HG03442 (cell line): ENCODE measurements at regions not wholly inside any gene's neighbourhood (a gene's known extent, or its start where the extent isn't known, plus 50 kb on each side); places are given as distances from the start of the nearest gene placed in this dataset.

Experiments
- ATAC-seq: cut with Tn5 transposase; IDR thresholded peaks from one replicate; pipeline ENCODE4 v1.9.1; 2021; ENCODE audit warnings: mild to moderate bottlenecking, moderate library complexity; ENCODE audit not compliant: unreplicated experiment

DNA sequence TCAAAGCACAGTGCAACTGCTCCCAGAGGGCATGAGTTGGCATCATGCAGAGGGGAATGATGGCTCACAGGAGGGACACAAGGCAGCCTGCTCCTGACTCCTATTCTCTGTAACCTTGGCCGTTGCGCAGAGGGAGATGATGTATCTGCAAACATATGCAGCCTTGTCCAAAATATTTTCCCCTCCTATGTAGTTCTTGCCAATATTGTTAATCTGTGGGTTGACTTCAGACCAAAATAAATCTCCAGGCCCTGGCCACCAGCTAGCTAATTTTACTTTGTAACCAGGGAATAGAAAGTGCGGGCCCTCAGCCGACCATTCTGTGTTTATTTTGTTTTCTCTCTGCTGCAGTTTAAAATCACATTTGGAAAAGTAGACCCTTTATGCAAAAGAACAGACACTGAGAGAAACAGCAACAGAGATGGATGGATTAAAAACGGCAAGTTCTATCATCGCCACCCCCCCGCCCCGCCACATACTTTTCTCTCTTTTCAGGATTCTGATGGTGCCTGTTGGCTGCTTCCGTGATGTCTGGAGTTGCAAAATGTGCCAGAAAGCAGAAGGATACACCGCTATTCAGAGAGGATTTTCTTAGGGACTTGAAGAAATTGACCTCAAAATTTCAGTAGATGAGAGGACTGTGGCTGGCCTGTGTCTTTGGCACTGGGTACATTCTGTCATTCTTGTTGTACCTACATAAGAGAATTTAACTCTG, 185.3 kb upstream of the BCOR start:
- no peak for ATAC-seq

DNA sequence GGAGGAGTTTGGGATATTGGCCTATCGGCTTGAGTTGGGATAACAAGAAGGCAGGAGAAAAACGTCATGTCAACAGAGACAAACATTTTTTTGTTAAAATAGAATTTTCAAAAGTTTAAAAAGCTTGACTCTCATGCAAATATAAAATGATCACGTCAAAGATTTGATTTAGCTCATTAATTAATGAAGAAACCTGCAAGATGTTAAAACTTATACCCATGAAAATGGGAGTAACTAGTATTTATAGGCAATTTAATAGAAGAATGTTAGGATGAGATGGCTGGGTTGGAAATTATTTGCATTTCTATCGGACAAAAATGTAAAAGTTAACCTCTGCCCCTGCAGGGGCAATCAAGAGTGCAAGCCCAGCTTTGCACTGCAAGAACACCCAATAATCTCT, 184.6 kb upstream of the BCOR start:
- no peak for ATAC-seq

DNA sequence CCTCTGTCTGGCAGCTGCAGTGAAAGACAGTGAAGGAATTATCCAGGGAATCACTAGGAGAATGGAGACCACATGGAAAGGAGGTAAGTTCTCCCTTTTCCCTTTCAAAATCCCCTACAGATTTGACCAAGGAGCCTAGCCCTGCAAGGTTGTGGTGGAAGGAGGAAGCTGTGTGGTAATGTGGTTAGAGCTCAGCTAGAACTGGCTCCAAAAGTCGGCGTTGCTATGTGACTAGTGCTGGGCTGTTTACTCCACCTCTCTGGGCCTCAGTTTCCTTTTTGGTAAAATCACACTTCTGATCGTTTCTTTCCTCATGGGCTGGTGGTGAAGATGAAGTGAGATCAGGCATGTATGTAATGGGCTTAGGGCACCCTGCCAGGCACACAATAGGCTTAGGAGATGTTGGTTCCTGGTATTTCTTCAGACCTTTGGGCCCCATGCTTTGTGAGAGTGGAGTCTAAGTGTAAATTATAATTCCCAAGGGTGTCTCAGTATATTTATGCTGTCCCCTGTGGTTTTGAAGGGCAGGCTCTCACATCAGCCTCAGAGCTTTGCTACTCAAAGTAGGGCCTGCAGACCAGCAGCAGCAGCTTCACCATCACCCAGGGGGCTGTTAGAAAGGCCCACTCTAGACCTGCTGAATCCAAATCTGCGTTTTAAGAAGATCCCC, 183.7 kb upstream of the BCOR start:
- no peak for ATAC-seq

DNA sequence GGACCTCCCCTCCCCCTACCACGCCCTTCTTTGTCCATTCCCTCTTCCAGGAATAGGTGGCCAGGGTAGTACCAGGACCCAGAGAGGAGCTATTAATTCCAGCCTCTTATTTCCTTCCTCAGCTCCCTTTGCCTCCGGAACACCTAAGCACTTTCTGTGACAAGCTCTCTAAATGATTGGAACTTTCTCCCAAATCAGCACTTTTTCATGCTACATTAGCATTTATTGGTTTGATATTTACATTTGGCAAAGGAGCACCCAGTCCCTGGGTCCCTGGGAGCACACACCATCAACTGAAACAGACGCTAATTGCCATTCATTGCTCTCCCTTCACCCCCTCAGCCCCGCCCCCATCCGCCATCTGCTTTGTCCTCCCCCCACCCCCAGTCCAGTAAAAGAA, 182.0 kb upstream of the BCOR start:
- no peak for ATAC-seq

DNA sequence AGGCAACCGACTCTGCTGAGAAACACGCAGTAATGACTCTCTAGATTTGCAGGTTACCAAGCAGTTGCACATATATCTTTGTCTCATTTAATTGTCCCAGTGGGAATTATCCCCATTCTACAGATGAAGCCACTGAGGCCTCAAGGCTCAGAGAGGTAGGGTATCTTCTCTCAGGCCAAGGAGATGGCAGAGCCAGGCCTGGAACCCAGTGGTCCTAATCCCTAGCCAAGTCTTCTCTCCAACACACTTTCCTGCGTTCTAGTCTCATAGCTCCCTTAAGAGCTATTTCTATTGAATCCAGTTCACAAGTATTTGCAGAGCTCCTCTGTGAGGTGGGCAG, 181.3 kb upstream of the BCOR start:
- no peak for ATAC-seq

DNA sequence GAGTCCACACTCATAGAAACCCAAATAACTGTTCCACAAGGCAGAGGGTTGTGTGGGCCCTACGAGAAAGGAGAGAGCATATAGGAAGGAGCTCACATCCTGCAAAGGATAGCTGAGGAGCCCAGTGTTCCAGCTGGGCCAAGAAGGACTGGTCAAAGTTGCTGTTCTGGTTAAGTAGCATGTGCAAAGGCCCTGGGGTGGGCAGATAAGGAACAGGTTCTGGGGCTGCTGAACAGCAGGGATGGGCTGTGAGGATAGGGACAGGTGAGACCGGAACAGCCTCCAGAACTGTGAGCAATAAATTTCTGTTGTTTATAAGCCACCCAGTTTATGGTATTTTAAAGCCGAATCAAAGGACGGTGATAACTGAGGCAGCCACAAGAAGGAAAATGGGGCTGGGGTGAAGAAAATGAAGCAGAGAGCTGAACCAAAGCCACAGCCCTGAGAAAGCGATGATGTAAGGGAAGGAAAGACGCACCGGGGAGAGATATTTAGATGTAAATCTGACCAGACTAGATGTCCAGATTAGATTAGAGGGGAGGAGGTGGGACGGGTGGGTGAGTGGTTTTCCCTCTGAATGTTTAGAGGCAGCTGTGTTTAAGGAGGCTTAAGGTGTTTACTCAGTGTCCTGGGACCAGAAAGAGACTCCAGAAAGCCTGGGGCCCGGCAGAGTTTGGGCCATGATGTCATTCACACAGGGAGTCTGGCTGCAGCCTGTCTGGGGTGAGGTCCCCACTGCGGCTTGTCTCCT, 180.8 kb upstream of the BCOR start:
- ATAC-seq = no peak

DNA sequence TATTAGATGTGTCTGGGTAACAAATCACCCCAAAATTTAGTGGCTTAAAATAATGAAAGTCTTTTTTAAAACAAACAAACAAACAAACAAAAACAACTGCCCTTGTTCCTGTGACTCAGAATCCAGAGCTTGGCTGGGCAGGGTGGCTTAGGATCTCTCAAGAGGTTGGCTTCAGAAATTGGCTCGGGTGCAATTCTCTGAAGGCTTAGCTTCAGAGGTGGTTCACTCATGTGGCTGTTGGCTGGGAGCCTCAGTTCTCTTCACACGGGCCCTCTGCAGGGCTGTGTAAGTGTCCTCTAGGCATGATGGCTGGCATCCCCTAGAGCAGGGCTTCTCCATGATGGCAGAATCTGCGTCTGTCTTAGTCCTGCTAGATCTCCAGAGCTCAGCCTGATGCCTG, 179.9 kb upstream of the BCOR start:
- no peak for ATAC-seq

DNA sequence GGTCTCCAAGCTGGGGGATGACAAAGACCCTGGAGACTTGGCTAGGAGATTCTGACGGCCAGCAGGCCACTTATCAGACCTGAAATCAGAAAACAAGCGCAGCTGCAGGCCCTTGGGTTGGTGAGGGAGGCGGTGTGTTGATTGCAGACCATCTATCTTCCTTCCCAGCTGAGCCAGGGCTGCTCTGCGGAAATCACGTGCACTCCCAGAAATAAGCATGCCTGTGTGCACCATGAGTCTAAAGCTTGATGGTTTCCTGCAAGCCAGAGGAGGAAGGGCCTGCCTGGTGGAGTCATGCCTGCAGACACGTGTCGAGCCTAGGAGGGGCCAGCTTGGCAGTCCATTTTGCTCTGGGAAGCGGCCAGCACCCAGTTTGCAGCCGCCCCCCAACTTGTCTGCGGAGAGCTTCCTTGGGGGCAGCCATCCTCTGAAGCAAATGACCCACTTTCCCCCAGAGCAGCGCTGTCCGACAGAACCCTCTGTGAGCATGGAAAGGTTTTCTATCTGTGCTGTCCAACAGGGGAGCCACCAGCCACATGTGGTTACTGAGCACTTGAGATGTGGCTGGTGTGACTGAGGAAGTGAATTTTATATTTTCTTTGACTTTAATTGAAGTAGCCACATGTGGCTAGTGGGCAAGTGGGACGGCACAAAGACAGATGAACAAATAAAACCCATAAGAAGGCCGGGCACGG, 175.7 kb upstream of the BCOR start:
- ATAC-seq = no peak

DNA sequence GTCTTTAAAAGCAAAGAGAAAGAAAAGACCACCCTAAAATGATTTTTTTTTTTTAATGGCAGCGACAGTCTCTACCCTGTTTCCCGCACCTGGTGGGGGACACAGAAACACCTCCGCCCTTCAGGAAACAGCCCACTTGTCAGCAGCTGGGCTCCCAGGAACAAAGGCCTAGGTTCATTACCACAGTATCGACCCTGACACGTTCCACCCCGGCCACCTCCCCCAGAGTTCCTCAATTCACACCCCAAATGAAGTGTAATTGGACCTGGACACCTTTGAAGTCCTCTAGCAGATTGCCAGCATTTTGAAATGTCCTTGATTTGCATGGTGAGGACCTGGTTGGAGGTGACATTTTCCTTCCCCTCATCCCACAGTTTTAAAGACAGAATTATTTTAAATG, 175.0 kb upstream of the BCOR start:
- ATAC-seq = no peak

DNA sequence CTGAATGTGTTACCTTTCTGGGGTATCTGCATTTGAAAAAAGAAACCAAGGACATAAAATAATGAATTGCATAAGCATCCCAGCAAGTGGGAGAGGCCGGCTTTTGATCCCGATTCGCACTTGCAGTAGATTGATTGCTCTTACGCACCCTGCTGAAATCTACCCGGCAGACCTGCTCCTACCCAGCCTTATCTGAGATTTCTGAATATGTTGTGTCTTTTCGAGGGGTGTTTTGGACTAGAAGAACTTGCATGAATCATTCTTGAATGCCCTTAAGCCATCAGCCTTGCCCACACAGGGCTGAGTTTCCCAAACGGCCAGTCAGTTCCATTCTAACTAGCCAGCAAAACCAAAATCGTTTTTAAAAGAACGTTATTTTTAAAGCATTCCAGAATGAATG, 174.4 kb upstream of the BCOR start:
- no peak for ATAC-seq

DNA sequence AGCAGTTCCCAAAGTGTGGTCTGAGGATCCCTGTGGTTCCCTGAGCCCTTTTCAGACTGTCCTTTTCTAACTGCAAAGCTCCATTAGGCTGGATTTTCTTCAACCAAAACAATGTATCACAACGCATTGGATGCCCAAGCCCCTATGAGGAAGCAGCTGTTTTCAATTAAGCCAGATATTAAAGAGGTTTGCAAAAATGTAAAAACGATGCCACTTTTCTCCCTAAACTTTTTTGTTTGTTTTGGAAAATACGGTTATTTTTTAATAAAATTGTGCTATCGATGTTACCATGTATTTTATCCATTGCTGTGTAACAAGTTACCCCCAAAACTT, 170.4 kb upstream of the BCOR start:
- no peak for ATAC-seq

DNA sequence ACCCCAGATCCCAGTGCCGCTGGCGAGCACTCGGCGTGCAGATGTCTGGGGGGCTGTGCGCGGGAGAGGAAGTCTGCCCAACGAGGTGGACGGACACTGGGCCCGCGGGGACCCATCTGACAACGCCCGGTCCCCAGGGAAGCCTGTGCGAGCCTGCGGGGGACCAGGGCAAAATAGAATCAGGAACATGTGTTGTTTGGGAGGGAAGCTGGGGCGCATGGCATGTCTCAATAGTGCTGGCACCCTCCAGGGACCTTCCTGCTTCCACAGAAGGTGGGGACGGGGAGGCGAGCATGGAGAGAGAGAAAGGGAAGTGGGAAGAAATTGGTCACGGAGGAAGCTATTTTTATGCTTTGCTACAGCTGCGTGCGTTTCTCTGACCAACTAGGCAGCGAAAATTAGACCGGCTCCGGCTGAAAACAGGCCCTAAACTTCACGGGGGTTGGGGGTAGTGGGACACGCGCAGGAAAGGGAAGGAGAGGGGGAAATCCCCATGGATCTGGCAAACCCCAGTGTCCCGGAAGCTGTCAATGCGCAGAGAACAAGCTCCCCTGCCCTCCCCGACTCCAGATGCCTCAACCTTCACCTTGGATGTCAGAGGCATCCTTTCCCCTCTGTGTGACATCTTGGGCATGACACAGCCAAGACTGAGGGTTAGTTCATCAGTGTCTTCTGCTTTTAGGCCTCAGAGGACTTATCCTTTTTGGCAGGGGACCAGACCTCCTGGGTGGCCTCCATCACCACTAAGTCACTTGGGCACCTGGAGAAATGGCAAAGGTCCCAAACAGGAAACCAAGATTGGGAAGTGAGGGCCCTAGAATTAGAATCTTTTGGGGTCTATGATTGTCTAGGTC, 169.8 kb upstream of the BCOR start:
- no peak for ATAC-seq

DNA sequence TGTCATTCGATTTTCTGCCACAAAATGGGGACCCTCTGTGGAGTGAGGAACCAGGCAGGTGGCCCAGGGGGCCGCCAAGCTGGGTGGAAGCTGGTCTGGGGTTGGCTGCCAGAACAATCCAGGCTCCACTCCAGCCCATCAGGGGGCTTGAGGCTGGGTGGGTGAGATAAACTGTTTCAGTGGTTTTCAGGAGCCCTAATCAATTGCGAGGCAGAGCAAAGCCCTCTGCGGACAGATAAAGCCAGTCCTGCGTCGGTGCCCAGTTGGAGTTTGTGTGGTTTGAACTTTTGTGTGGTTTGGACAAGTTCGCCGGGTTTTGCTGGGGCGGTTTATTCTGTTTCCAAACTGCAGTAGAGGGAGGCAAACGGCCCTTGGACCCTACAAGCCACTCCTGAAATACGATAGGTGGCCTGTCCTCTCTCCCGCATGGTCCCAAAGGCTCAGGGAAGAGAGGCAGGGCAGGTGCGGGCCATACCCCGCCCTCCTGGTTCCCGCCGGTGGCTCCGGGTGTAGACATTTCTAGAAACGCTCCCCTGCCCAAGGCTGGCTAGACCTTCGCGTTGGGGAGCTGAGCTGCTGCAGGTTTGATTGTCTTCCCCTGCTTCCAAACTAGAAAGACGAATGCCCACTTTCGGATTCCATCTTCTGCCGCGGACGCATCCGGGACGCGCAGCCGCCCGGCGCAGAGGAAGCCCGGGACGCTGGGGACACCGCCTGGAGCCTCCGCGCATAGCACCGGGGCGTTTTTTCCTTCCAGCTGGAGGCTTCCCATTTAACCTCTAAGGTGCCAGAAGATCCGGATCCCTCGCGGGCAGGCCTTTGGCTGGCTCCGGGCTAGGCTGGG, 169.0 kb upstream of the BCOR start:
- ATAC-seq = no peak

DNA sequence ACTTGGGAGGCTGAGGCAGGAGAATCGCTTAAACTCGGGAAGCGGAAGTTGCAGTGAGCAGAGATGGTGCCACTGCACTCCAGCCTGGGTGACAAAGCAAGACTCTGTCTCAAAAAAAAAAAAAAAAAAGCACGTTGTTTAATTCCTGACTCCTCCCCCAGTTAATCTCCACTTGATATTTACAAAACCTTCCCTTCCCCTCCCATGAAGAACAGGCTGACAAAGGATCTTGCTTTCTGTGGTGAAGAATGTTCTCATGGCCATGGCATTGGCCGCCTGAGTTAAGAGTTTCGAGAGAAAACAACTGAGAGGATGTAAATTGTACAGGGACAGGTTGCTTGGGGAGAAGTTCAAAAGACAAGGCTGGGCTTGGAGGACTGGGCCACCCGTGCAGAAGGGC, 168.2 kb upstream of the BCOR start:
- ATAC-seq = no peak

DNA sequence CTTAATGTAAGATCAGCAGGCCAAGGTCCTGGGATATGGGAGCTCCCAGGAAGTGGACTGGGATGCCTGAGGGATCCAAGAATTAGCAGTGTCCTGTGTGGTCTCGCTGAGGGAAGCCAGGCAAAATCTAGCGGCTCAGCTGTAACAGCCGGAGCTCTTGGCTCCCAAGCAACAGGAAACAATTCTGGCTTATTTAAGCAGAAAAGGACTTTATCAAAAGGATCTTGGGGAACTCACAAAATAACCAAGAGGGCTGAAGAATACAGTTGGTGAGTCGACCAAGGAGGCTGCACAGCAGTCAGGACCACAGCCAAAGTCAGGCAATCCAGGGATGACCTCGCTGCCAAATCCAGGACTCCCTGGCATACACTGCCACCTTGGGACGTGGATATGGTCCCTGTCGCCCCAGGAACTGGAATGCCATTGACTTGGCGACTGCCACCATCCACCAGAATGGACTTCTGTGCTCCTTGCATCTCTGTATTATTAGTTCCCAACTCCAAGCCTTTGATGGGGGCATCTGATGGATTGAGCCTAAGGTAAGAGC, 165.3 kb upstream of the BCOR start:
- no peak for ATAC-seq

DNA sequence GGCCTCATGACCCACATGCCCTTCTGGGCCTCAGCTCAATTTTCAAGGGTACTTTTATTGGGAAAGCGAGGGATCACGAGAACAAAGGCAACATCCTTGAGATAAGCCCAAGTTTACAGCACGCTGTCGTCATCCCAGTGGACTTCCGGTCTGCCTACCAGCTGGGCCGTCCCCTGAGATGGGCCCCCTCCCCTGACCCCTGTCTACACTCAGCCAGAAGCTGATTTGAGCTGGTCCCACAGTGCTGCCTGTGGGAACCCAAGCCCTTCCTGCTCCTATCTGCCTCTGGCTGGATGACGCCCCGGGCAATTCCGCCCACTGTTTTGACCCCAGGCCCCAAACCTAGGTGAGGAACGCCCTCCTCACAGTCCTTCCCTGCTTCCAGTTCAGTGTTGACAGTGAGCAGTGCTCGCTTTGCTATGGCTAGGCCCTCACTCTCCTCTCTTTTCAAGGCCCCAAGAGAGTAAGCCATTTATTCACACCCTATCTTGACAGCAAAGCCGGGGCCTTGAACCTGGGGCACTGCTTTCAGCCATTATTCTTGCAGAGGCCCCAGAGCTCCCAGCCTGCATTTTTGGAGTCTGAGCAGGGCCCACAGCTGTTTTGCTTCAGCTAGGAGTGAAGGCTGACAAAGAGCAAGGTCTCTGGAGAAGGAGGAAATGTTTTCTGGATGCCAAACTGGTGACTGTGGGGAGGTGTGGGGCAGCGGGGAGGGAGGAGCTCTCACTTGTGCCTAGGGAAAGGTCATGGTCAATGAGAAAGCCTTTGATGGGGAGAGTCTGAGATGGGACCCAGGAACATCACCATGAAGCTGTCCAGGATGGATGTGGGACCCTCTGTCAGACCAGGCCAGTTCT, 164.6 kb upstream of the BCOR start:
- ATAC-seq = no peak

DNA sequence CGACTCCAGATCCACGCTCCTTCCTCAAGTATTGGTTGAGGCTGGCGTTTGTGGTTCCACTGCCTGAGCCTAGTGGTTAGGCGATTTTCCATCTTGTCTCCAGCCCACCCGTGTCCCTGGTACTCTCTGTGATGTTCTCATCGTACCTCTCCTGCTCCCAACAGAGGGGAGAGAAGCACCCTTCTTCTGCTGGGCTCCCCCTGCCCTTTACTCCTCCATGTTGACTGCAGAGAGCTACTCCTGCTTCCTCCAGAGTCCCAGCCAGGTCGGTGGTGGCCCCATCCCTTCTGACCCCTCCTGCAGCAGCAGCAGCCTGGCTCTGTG, 164.0 kb upstream of the BCOR start:
- no peak for ATAC-seq

DNA sequence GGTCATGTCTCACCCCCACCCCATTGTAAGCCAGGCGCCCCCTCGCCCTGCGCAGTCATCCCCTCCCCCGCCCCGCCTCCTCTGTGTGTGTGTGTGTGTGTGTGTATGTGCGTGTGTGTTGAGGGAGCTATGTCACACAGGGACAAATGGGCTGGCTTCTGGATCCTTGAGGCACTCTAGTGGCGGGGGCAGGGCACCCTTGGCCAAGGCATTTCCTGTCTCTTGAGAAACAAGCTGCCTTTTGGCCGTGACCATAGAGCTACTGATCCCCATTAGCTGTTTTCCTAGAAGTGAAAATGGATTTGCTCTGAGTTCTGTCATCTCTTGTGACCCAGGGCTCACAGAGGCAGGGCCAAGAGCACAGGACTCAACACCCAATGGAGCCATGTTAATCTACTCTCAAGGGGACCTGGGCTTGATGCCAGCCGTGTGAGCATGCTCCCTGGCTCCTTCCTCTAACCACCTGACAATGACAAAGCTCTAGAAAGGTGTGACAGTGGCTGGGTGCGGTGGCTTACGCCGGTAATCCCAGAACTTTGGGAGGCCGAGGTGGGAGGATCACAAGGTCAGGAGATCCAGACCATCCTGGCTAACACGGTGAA, 162.5 kb upstream of the BCOR start:
- ATAC-seq = no peak

DNA sequence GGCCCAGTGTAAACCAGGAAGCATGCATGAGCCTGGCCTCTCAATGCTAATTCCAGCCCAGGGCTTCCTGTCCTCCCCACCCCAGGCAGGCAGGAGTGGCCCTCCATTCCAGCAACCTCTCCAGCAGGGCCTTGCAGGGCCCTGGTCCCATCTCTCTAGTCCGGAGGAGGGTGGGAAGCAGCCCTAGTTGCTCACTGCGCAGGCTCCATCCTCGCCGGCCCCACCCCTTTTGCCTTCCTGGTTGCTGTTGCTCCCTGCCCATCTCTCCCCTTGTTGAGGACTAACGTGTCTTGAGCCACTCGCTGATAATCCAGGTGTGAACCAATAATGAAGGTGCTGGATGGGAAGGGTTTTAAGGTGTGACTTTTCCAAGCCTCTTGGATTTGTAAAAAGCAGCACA, 161.2 kb upstream of the BCOR start:
- ATAC-seq = no peak
